ENCODE measurements at regions not wholly inside any gene's neighbourhood (a gene's known extent, or its start where the extent isn't known, plus 50 kb on each side); places are given as distances from the start of the nearest gene placed in this dataset.

- DNase-seq (ENCODE audit: low read depth in 2 of 2) = no peak
These were observed 677.0 kb downstream of the RNF144A start for GRCh38 chr2:7594211-7594610.

- DNase-seq (ENCODE audit: low read depth in 2 of 2) = no peak
These were observed 678.0 kb downstream of the RNF144A start for GRCh38 chr2:7595206-7595605.

- no peak for DNase-seq (ENCODE audit: low read depth in 2 of 2)
These were observed 681.2 kb downstream of the RNF144A start for GRCh38 chr2:7598402-7598801.

GRCh38 chr2:7599462-7600258 is 682.4 kb downstream of the RNF144A start:
- DNase-seq (ENCODE audit: low read depth in 2 of 2) = no peak

GRCh38 chr2:7601990-7602389 is 684.8 kb downstream of the RNF144A start:
- no peak for DNase-seq (ENCODE audit: low read depth in 2 of 2)

- no peak for DNase-seq (ENCODE audit: low read depth in 2 of 2)
These were observed 687.2 kb downstream of the RNF144A start for GRCh38 chr2:7604456-7604855.

- DNase-seq (ENCODE audit: low read depth in 2 of 2) = no peak
These were observed 690.4 kb downstream of the RNF144A start for GRCh38 chr2:7607441-7608173.

GRCh38 chr2:7609556-7609955 is 692.3 kb downstream of the RNF144A start:
- DNase-seq (ENCODE audit: low read depth in 2 of 2) = no peak

- DNase-seq (ENCODE audit: low read depth in 2 of 2) = no peak
These were observed 692.8 kb downstream of the RNF144A start for GRCh38 chr2:7609974-7610373.

GRCh38 chr2:7611750-7612149 is 694.5 kb downstream of the RNF144A start:
- DNase-seq (ENCODE audit: low read depth in 2 of 2) = no peak

GRCh38 chr2:7612969-7613368 is 695.8 kb downstream of the RNF144A start:
- no peak for DNase-seq (ENCODE audit: low read depth in 2 of 2)

GRCh38 chr2:7613831-7614230 is 696.6 kb downstream of the RNF144A start:
- no peak for DNase-seq (ENCODE audit: low read depth in 2 of 2)

- DNase-seq (ENCODE audit: low read depth in 2 of 2) = no peak
These were observed 700.8 kb downstream of the RNF144A start for GRCh38 chr2:7618031-7618430.

GRCh38 chr2:7619203-7619970 is 702.2 kb downstream of the RNF144A start:
- DNase-seq (ENCODE audit: low read depth in 2 of 2) = no peak

- no peak for DNase-seq (ENCODE audit: low read depth in 2 of 2)
These were observed 703.0 kb downstream of the RNF144A start for GRCh38 chr2:7620255-7620654.

- no peak for DNase-seq (ENCODE audit: low read depth in 2 of 2)
These were observed 704.0 kb downstream of the RNF144A start for GRCh38 chr2:7621018-7621814.

GRCh38 chr2:7625392-7626138 is 708.4 kb downstream of the RNF144A start:
- no peak for DNase-seq (ENCODE audit: low read depth in 2 of 2)

GRCh38 chr2:7626139-7626537 is 708.9 kb downstream of the RNF144A start:
- DNase-seq (ENCODE audit: low read depth in 2 of 2) = no peak

- DNase-seq (ENCODE audit: low read depth in 2 of 2) = no peak
These were observed 710.4 kb downstream of the RNF144A start for GRCh38 chr2:7627583-7627982.

- no peak for DNase-seq (ENCODE audit: low read depth in 2 of 2)
These were observed 715.2 kb downstream of the RNF144A start for GRCh38 chr2:7632420-7632819.

Measured in activated CD8-positive, alpha-beta memory T cell treated with anti-CD3 and anti-CD28 coated beads for 4 hours (primary cell).